Lower lobe of right lung (tissue), 2 donors: ENCODE measurements at regions not wholly inside any gene's neighbourhood (a gene's known extent, or its start where the extent isn't known, plus 50 kb on each side); places are given as distances from the start of the nearest gene placed in this dataset.

ENCODE experiments used
- ATAC-seq, 2 donors: fragments of 200-7000 bp; cut with Tn5 transposase; one replicate each; pipeline ENCODE4 v1.9.1; 2020 to 2022; ENCODE audit warnings: mild to moderate bottlenecking in 2 of 2, moderate library complexity in 2 of 2
- DNase-seq: peaks from one replicate; pipeline ENCODE4 v3.0.0-alpha.2; 2020
- H3K27ac ChIP-seq: fragments of 200-600 bp; one replicate; pipeline ENCODE4 v1.8.0; 2022
- H3K27me3 ChIP-seq: fragments of 200-600 bp; one replicate; pipeline ENCODE4 v1.8.0; 2022; ENCODE audit warnings: low read depth
- H3K36me3 ChIP-seq: fragments of 200-600 bp; one replicate; pipeline ENCODE4 v1.8.0; 2022; ENCODE audit warnings: mild to moderate bottlenecking
- H3K4me1 ChIP-seq: fragments of 200-600 bp; one replicate; pipeline ENCODE4 v1.8.0; 2022
- H3K4me3 ChIP-seq: fragments of 200-600 bp; one replicate; pipeline ENCODE4 v1.8.0; 2022; ENCODE audit warnings: mild to moderate bottlenecking
- H3K9me3 ChIP-seq: fragments of 200-600 bp; one replicate; pipeline ENCODE4 v1.8.0; 2022
- intact Hi-C: fragments of 100-400 bp; cut with DNase I; formaldehyde crosslinking; loops from one replicate; pipeline ENCODE4 v1.11.0; 2022
- TF ChIP-seq, protein P1 (sequence below): fragments of 200-600 bp; IDR thresholded peaks from one replicate; pipeline ENCODE4 v1.8.0; 2022; ENCODE audit warnings: antibody characterized with exemption, mild to moderate bottlenecking
- donor health status: DM: no; HTN: yes; CAD: no; lungs with severe emphysema.

DNA sequence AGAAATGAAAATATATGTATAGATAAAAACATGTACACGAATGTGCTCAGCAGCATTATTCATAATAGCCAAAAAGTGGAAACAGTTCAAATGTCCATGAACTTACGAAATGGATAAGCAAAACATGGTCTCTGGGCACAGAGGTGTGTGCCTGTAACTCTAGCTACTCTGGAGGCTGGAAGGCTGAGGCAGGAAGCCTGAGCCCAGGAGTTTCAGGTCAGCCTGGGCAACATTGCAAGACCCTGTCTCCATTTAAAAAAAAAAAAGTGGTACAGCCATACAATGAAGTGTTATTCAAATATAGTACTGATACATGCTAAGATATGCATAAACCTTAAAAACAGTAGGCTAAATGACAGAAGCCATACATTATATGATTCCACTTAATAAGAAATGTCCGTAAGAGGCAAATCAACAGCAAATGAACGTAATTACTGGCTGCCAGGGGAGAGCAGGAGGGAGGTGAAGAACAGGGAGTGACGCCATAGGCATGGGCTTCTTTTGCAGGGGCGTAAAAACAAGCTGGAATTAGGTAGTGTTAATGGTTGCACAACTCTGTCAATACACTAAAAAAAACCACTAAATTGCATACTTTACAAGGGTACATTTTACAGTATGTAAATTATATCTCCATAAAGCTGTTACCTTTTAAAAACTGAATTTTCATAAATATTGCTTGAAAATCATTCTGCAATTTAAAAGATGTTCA, 87.2 kb upstream of the PLEKHM1 start:
- TF ChIP-seq, protein P1, sequence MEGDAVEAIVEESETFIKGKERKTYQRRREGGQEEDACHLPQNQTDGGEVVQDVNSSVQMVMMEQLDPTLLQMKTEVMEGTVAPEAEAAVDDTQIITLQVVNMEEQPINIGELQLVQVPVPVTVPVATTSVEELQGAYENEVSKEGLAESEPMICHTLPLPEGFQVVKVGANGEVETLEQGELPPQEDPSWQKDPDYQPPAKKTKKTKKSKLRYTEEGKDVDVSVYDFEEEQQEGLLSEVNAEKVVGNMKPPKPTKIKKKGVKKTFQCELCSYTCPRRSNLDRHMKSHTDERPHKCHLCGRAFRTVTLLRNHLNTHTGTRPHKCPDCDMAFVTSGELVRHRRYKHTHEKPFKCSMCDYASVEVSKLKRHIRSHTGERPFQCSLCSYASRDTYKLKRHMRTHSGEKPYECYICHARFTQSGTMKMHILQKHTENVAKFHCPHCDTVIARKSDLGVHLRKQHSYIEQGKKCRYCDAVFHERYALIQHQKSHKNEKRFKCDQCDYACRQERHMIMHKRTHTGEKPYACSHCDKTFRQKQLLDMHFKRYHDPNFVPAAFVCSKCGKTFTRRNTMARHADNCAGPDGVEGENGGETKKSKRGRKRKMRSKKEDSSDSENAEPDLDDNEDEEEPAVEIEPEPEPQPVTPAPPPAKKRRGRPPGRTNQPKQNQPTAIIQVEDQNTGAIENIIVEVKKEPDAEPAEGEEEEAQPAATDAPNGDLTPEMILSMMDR: no peak
- intact Hi-C loops: no loop called here
- DNase-seq: no peak
- peaks cover 4% of the 10 kb centered on the region for H3K36me3 ChIP-seq
- H3K9me3 ChIP-seq: no peaks in the 10 kb centered on the region
- no peak overlapping the region for H3K27ac ChIP-seq
- H3K4me3 ChIP-seq: no peak overlapping the region
- ATAC-seq: no peak
- H3K27me3 ChIP-seq: no peaks in the 10 kb centered on the region
- peaks cover 9% of the 10 kb centered on the region for H3K4me1 ChIP-seq

DNA sequence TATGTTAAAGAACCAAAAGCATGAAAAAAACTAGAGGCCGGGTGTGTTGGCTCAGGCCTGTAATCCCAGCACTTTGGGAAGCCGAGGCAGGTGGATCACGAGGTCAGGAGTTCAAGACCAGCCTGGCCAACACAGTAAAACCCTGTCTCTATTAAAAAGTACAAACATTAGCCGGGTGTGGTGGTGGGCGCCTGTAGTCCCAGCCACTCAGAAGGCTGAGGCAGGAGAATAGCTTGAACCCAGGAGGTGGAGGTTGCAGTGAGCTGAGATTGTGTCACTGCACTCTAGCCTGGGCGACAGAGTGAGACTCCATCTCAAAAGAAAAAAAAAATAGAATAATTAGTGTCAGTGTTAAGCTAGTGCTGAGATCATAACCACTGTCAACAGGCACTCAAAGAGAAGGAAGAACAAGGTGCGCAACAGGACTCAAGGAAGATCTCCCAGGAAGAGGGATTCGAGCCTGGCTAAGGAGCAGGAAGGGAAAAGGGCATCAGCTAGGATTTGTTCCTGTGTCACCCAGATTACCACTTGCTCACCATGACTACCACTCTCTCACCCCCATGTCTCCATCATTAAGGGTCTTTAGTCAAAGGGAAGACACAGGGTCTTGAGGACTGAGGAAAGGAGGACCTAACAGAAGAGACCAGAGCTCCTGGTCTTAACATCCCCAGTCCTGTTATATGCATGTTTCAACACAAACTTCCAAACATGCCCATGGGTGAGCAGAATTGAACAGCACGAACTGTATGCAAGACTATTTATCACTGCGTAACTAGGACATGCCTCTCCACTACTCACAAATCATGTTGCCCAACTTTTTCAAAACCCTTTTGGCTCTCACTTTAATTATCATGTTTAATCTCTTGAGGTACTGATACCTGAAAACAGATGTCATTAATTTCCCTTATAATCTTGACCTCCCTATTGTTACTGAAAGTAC, 88.3 kb upstream of the PLEKHM1 start:
- H3K4me1 ChIP-seq: peaks cover 19% of the 10 kb centered on the region
- no peak overlapping the region for H3K4me3 ChIP-seq
- H3K36me3 ChIP-seq: peaks cover 4% of the 10 kb centered on the region
- DNase-seq (no peak), ATAC-seq (peak in 1 of 2 donors; percentile 28)
- TF ChIP-seq, protein P1: no peak
- intact Hi-C loops: no loop called here
- H3K9me3 ChIP-seq: no peaks in the 10 kb centered on the region
- no peaks in the 10 kb centered on the region for H3K27me3 ChIP-seq
- no peak overlapping the region for H3K27ac ChIP-seq

DNA sequence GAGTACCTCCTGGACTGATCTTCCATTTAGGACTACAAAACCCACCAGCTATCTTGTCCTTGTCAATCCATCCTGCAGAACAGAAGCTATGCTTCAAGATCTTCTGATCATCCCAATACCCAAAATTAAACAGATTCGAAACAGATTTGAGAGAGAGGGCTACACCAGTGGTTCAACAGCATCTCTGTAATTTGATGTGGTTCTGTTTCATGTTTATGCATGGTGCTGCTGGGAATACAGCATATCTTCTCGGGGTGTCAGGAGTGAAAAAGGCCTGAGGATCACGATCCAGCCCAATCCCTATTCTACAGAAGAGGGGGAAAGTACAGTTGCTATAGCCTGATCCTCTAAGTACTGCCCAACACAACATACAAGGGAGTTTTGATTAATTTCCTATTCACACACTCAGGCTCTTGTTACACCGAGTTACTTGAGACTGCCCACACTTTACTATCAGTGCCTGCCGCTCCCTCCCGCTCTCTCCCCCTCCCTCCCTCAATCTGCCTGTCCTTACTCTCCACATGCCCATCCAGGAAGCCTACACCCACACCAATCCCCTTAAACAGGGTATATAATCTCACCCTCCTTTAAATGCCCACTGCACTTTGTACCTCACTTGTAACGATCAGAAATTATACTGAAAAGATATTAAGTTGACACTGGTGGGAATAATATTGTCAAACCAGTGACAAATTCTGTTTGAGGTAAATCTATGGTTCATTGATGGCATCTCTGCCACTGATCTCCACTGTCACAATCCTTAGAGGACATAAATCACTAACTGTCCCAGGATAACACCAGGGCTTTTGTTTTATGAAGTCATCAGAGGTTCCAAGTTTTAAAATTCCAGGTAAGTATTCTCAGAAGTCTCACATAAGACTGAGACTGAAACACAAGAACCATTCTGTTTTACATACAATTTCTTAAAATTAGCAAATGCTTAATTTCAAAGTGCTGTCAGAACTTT, 89.3 kb upstream of the PLEKHM1 start:
- no peak for ATAC-seq
- H3K4me1 ChIP-seq: peaks cover 26% of the 10 kb centered on the region

DNA sequence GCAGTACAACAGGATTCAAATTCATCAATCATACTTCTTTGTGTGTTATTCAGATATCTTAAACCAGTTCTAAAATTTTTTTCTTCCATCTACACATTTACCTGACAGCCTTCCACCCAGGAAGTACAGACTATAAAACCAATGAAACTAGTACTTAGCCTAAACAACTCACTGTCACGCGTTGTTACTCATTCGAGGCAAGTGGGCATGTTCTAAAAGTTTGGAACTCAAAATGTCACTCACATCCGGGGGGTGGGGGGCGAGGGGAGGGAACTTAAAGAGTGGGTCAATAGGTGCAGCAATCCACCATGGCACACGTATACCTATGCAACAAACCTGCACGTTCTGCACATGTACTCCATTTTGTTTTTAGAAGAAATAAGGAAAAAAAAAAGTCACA, 90.4 kb upstream of the PLEKHM1 start:
- no peak overlapping the region for H3K4me3 ChIP-seq
- no peaks in the 10 kb centered on the region for H3K27me3 ChIP-seq
- ATAC-seq (no peak), DNase-seq (no peak)
- peaks cover 4% of the 10 kb centered on the region for H3K36me3 ChIP-seq
- no peak overlapping the region for H3K27ac ChIP-seq
- intact Hi-C loops: no loop called here
- H3K4me1 ChIP-seq: peaks cover 26% of the 10 kb centered on the region
- TF ChIP-seq, protein P1: no peak
- no peaks in the 10 kb centered on the region for H3K9me3 ChIP-seq

More for the DNA sequence above, 89.3 kb upstream of the PLEKHM1 start:
- H3K9me3 ChIP-seq: no peaks in the 10 kb centered on the region
- DNase-seq: no peak
- H3K4me3 ChIP-seq: no peak overlapping the region
- no peak overlapping the region for H3K27ac ChIP-seq
- peaks cover 4% of the 10 kb centered on the region for H3K36me3 ChIP-seq
- TF ChIP-seq, protein P1: no peak
- intact Hi-C loops: no loop called here
- no peaks in the 10 kb centered on the region for H3K27me3 ChIP-seq

GRCh38 chr17:45581860-45582259, 91.3 kb upstream of the PLEKHM1 start:
- Histone ChIP-seq H3K9me3 (no peaks in the 10 kb centered on the region), H3K27me3 (no peaks in the 10 kb centered on the region), H3K4me3 (no peak overlapping the region), H3K36me3 (peaks cover 4% of the 10 kb centered on the region), H3K27ac (no peak overlapping the region), H3K4me1 (peaks cover 29% of the 10 kb centered on the region)
- ATAC-seq (no peak), DNase-seq (no peak)
- intact Hi-C loops: no loop called here
- TF ChIP-seq, protein P1: no peak
